GM10266 (cell line): ENCODE measurements at regions not wholly inside any gene's neighbourhood (a gene's known extent, or its start where the extent isn't known, plus 50 kb on each side); places are given as distances from the start of the nearest gene placed in this dataset.
"Not testable (repeated sequence)": the region's sequence is repeated elsewhere in the genome, so short reads cannot be mapped to it uniquely, and the experiment has no call there.

Experiments
- DNase-seq: peaks from one replicate; pipeline ENCODE4 v3.0.0; 2012; ENCODE audit errors: extremely low spot score
- CTCF ChIP-seq: IDR thresholded peaks from 2 replicates; pipeline ENCODE4 v1.5.1; 2012; ENCODE audit warnings: mild to moderate bottlenecking, low read depth; ENCODE audit not compliant: control insufficient read depth, insufficient read depth; ENCODE audit errors: missing control alignments

DNA sequence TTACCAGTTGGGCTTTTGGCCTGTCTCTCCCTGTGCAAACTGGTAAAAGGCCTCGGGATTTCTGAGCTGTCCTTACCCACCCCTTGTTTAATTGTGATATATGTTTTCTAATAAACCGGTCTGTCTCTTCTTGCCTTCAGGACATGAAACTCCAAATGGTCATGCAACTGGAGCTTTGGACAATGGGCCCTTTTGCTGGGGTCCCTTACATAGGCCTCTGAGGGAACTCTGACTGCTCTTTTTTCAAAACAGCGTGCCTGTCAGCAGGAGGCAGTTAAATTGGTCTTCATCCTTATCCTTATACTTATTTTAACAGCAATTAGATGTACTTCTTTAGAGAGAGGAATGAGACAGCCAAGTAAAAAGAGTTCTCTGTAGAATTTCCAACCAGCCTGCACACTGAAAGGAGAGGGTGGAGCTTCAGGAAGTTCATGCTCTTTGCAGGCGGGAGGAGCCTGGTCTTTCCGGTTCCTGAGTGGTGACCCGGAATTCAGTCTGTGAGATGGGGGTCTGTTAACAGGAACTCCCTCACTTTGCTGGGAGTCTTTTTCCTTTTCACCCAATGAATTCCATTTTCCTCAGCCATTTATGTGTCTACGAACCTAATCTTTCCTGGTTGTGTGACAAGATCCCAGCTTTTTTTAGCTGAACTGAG, 299.6 kb upstream of the GJE1 start:
- no peak for TF ChIP-seq CTCF
- no peak for DNase-seq

GRCh38 chr6:141830530-141830929, 302.2 kb upstream of the GJE1 start:
- no peak for TF ChIP-seq CTCF

DNA sequence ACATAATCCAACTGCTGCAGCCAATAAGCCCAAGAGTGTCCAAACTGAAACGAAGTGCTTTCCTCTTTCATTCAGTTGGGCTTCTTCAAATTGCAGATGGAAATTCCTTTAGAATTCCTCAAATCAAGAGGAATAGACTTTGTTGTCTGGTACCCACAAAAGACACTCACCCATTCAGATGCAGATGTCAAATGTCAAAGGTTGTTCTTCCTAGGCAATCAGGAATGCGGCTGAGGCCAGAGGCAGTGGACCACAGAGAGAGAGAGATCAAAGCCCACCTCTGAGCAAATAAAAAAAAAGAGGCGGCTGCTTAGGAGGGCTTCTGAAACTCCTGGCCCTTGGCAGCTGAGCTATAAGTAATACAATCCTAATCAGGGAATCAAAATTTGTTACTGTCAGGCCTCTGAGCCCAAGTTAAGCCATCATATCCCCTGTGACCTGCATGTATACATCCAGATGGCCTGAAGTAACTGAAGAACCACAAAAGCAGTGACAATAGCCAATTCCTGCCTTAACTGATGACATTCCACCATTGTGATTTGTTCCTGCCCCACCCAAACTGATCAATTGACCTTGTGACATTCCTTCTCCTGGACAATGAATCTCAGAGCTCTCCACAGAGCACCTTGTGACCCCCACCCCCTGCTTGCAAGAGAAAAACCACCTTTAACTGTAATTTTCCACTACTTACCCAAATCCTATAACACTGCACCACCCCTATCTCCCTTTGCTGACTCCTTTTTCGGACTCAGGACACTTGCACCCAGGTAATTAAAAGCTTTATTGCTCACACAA, 303.0 kb upstream of the GJE1 start:
- DNase-seq, result no peak
- TF ChIP-seq CTCF, result no peak

More at GRCh38 chr6:141830530-141830929, 302.2 kb upstream of the GJE1 start:
- no peak for DNase-seq

- TF ChIP-seq CTCF, result no peak
- no peak for DNase-seq
Measured at GRCh38 chr6:141824350-141824749, 308.4 kb upstream of the GJE1 start.

- DNase-seq, result not testable (repeated sequence)
Measured at GRCh38 chr6:141815039-141815438, 317.7 kb upstream of the GJE1 start.

GRCh38 chr6:141809901-141810300, 322.8 kb upstream of the GJE1 start:
- no peak for TF ChIP-seq CTCF
- no peak for DNase-seq

GRCh38 chr6:141808662-141809061, 324.1 kb upstream of the GJE1 start:
- TF ChIP-seq CTCF, result no peak
- no peak for DNase-seq

- not testable (repeated sequence) for DNase-seq
Measured at GRCh38 chr6:141800973-141801372, 331.8 kb upstream of the GJE1 start.
